ENCODE measurements at regions not wholly inside any gene's neighbourhood (a gene's known extent, or its start where the extent isn't known, plus 50 kb on each side); places are given as distances from the start of the nearest gene placed in this dataset.

DNA sequence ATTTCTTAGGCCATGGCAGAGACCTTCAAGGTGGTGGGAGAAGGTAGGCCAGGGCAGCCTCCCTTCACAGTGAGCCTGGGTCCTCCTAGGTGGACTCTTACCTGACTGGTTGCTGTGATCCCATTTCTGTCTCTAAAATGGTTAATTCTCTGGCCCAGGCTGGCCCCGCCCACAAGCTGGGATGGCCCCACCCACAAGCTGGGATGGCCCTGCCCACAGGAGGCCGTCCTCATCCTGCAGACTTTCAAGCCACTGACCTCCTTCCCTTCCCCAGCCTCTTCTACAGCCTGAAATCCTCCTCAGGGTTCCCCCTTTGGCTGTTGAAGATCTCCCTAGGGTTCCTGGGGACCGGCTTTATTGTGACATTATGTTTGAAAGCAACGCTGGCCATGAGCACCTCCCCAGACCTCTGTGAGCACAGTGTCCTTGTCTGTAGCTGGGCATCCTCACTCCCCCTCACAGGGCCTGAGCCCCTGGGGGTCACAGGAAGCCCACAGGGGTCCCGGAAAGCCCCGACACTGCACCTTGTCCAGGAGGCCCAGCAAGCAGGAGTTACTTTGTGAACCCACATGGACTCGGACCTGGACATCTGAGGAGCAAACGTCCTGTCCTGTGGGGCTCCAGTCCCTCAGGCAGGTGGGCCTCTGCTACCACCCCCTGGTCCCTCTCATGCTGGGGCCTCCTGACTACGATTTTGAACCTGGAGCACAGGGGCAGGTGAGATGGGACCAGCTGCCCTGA, 621.7 kb downstream of the MATN1 start:
- TF ChIP-seq, protein P1, sequence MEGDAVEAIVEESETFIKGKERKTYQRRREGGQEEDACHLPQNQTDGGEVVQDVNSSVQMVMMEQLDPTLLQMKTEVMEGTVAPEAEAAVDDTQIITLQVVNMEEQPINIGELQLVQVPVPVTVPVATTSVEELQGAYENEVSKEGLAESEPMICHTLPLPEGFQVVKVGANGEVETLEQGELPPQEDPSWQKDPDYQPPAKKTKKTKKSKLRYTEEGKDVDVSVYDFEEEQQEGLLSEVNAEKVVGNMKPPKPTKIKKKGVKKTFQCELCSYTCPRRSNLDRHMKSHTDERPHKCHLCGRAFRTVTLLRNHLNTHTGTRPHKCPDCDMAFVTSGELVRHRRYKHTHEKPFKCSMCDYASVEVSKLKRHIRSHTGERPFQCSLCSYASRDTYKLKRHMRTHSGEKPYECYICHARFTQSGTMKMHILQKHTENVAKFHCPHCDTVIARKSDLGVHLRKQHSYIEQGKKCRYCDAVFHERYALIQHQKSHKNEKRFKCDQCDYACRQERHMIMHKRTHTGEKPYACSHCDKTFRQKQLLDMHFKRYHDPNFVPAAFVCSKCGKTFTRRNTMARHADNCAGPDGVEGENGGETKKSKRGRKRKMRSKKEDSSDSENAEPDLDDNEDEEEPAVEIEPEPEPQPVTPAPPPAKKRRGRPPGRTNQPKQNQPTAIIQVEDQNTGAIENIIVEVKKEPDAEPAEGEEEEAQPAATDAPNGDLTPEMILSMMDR (IDR thresholded peaks at IDR 0.05 in 4 of 5, conservative IDR thresholded peaks at IDR 0.05 in 1 of 5), result no peak
- TF ChIP-seq POLR2A (IDR thresholded peaks at IDR 0.05), result no peak

All from gastrocnemius medialis (tissue), 4 donors.